RWPE2 (cell line): ENCODE measurements at regions not wholly inside any gene's neighbourhood (a gene's known extent, or its start where the extent isn't known, plus 50 kb on each side); places are given as distances from the start of the nearest gene placed in this dataset.

Source experiments
- ATAC-seq: fragments of 200-7000 bp; cut with Tn5 transposase; 3 replicates; pipeline ENCODE4 v1.9.1; 2021; ENCODE audit warnings: low read depth
- DNase-seq: peaks from one replicate; pipeline ENCODE4 v3.0.0-alpha.2; 2020; ENCODE audit warnings: low spot score
- H3K27ac ChIP-seq: fragments of 450-650 bp; 2 replicates; pipeline ENCODE4 v1.5.1; 2017; ENCODE audit warnings: mild to moderate bottlenecking; ENCODE audit not compliant: poor library complexity, severe bottlenecking
- H3K27me3 ChIP-seq: fragments of 250-450 bp; sonication (Bioruptor Pico); 2 replicates; pipeline ENCODE4 v1.5.1; 2021; ENCODE audit warnings: mild to moderate bottlenecking, moderate library complexity; ENCODE audit not compliant: insufficient read depth, poor library complexity, severe bottlenecking
- H3K36me3 ChIP-seq: fragments of 250-450 bp; sonication (Bioruptor Pico); 2 replicates; pipeline ENCODE4 v1.5.1; 2020; ENCODE audit warnings: low read depth, mild to moderate bottlenecking, moderate library complexity
- H3K4me1 ChIP-seq: fragments of 250-450 bp; sonication (Bioruptor Pico); 2 replicates; pipeline ENCODE4 v1.5.1; 2021; ENCODE audit warnings: mild to moderate bottlenecking, moderate library complexity; ENCODE audit not compliant: insufficient read depth, poor library complexity, severe bottlenecking
- H3K4me3 ChIP-seq: fragments of 250-450 bp; sonication (Bioruptor Pico); 2 replicates; pipeline ENCODE4 v1.5.1; 2021; ENCODE audit warnings: mild to moderate bottlenecking, moderate library complexity; ENCODE audit not compliant: severe bottlenecking
- H3K9me3 ChIP-seq: fragments of 250-450 bp; sonication (Bioruptor Pico); 2 replicates; pipeline ENCODE4 v1.5.1; 2021; ENCODE audit warnings: mild to moderate bottlenecking, moderate library complexity; ENCODE audit not compliant: severe bottlenecking
- TF ChIP-seq, protein P1 (sequence below): fragments of 450-650 bp; IDR thresholded peaks from one replicate; pipeline ENCODE4 v1.5.1; 2017; ENCODE audit warnings: mild to moderate bottlenecking, moderate library complexity; ENCODE audit not compliant: poor library complexity, severe bottlenecking

DNA sequence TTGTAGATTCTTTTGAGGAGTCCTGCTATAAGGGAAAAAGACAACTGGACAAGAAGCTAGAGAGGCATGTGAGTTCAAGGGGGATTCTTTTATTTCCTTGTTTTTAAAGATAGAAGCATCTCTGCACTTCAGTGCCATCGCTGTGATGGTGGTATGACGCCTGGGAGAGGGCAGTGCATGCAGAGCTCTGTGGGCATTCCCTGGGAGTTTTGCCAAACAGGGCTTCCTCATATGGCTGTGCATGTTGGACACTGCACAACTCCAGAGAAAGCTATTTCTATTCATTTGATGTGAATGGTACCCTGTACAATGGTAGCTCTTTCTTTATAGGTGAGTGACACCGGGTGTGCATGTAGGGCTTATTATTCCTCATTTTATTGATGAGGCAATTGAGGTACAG, 599.5 kb upstream of the DPP6 start:
- H3K36me3 ChIP-seq: no peaks in the 10 kb centered on the region
- H3K9me3 ChIP-seq: peaks cover 1% of the 10 kb centered on the region
- H3K4me3 ChIP-seq: no peak overlapping the region
- no peaks in the 10 kb centered on the region for H3K27me3 ChIP-seq
- ATAC-seq (no peak), DNase-seq (no peak)
- no peaks in the 10 kb centered on the region for H3K4me1 ChIP-seq
- no peak overlapping the region for H3K27ac ChIP-seq
- TF ChIP-seq, protein P1, sequence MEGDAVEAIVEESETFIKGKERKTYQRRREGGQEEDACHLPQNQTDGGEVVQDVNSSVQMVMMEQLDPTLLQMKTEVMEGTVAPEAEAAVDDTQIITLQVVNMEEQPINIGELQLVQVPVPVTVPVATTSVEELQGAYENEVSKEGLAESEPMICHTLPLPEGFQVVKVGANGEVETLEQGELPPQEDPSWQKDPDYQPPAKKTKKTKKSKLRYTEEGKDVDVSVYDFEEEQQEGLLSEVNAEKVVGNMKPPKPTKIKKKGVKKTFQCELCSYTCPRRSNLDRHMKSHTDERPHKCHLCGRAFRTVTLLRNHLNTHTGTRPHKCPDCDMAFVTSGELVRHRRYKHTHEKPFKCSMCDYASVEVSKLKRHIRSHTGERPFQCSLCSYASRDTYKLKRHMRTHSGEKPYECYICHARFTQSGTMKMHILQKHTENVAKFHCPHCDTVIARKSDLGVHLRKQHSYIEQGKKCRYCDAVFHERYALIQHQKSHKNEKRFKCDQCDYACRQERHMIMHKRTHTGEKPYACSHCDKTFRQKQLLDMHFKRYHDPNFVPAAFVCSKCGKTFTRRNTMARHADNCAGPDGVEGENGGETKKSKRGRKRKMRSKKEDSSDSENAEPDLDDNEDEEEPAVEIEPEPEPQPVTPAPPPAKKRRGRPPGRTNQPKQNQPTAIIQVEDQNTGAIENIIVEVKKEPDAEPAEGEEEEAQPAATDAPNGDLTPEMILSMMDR: no peak

DNA sequence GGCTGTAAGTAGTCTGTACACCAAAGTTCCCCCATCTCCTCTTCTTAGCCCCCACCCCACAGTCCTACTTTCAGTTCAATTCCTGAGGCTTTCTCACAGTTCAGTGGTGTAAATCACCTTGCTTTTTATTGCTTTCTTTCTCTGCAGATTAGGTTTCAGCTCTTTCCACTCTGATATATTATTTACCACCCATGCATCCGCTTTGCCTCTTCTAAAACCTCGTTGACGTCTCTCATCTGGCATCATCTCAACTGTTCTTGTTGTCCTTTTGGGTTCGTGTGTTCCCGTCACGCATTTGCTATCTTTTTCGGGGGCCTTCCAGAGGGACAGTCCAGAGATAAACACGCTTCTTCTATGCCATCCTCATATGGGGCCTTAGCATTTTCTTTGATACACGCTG, 597.9 kb upstream of the DPP6 start:
- H3K4me3 ChIP-seq: no peak overlapping the region
- no peak for ATAC-seq
- H3K27ac ChIP-seq: no peak overlapping the region
- TF ChIP-seq, protein P1: no peak
- H3K9me3 ChIP-seq: peaks cover 1% of the 10 kb centered on the region
- no peaks in the 10 kb centered on the region for H3K27me3 ChIP-seq
- no peaks in the 10 kb centered on the region for H3K36me3 ChIP-seq
- H3K4me1 ChIP-seq: no peaks in the 10 kb centered on the region
- DNase-seq: no peak

DNA sequence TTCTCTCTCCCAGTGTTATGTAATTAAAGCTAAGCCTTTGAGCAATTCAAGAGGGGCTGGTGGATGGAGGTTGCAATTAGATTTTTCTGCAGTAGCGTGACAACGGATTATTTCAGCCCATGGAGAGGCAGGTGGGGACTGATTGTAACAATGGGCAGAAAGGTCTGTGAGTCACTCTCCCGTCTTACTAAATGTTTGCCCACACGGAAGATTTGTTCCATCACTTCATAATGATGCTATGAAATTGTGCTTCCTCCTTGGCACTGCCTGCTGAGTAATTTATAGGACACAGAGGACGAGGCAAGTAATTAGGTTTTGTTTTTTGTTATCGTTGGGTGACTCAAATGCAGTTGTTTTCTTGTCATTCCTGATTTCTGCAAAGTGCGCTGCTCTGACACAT, 594.5 kb upstream of the DPP6 start:
- Histone ChIP-seq H3K27ac (no peak overlapping the region), H3K4me1 (no peaks in the 10 kb centered on the region), H3K36me3 (no peaks in the 10 kb centered on the region), H3K4me3 (no peak overlapping the region), H3K27me3 (no peaks in the 10 kb centered on the region), H3K9me3 (peaks cover 1% of the 10 kb centered on the region)
- TF ChIP-seq, protein P1: no peak
- DNase-seq (no peak), ATAC-seq (no peak)

DNA sequence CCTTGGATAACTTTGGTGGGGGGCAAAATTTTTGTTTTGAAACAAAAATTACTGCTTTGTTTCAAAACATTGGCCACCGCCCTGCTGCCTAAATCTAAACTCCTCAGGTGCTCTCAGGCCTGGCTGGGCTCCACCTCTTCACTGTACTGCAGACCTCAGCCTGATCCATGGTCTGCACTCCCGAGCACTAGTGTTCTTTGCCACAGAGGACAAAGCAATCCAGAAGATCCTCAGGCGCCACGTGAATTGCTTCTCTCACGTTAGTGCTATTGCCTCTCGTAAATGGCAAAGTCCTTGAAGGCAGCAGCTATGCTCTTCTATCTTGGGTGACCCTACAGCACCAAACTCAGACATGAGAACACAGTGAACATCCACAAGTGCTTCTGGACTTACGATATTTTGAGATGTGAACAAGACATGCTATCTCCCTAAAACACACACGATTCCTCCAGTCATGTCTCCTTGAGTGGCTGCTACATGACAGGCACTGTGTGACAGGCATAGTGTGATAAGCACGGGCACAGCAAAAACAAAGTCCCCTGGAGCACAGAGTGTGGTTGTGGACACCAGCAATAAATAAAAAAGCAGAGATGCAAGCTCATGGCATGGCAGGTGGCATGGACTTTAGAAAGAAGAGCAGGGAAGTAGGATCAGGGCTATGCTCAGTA, 582.1 kb upstream of the DPP6 start:
- Histone ChIP-seq H3K4me1 (no peaks in the 10 kb centered on the region), H3K27ac (no peak overlapping the region), H3K9me3 (no peaks in the 10 kb centered on the region), H3K36me3 (no peaks in the 10 kb centered on the region), H3K27me3 (no peaks in the 10 kb centered on the region), H3K4me3 (no peak overlapping the region)
- DNase-seq: no peak
- TF ChIP-seq, protein P1: no peak
- no peak for ATAC-seq

DNA sequence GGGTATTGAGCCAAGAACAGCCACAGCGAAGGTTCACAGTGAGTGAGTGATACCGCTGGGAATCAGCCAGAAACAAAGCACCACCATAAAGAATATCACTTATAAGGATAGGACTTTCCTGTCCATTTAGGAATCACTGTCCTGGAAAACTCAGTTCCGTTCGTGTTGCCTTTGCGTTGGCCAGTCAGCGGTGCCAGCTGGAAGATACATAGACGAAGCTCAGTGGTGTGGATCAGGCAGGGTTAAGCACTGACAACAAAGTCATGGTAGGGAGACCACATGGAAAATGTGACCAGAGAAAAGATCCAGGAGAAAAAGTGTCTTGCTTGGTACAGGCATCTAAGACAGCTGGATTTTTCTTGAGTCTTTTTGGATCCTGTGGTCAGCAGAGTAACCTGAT, 579.7 kb upstream of the DPP6 start:
- Histone ChIP-seq H3K27me3 (no peaks in the 10 kb centered on the region), H3K27ac (no peak overlapping the region), H3K9me3 (no peaks in the 10 kb centered on the region), H3K4me1 (no peaks in the 10 kb centered on the region), H3K36me3 (no peaks in the 10 kb centered on the region), H3K4me3 (no peak overlapping the region)
- DNase-seq (no peak), ATAC-seq (no peak)
- TF ChIP-seq, protein P1: no peak
